H1 (cell line): ENCODE measurements at regions not wholly inside any gene's neighbourhood (a gene's known extent, or its start where the extent isn't known, plus 50 kb on each side); places are given as distances from the start of the nearest gene placed in this dataset.

ENCODE experiments used
- ASH2L ChIP-seq: fragments of 200-600, 300-600 bp; sonication (generic); IDR thresholded peaks from one replicate; pipeline ENCODE4 v1.7.1; 2017; ENCODE audit warnings: low read length
- BRCA1 ChIP-seq: IDR thresholded peaks from 2 replicates; pipeline ENCODE4 v1.6.1; 2012; ENCODE audit warnings: low read depth, low read length, improper control_type of control experiment
- CBX8 ChIP-seq: fragments of 300-800, 300-1000 bp; sonication (generic); IDR thresholded peaks from 2 replicates; pipeline ENCODE4 v1.7.1; 2016; ENCODE audit warnings: low read depth, low read length, borderline replicate concordance
- FOSL1 ChIP-seq: IDR thresholded peaks from 2 replicates; pipeline ENCODE4 v1.6.1; 2011; ENCODE audit warnings: mild to moderate bottlenecking, low read depth, low read length, moderate library complexity; ENCODE audit not compliant: insufficient read depth
- NRF1 ChIP-seq: IDR thresholded peaks from 2 replicates; pipeline ENCODE4 v1.6.1; 2011; ENCODE audit warnings: mild to moderate bottlenecking, low read depth, low read length, improper control_type of control experiment
- RBBP5 ChIP-seq: IDR thresholded peaks from 2 replicates; pipeline ENCODE4 v1.7.1; 2012; ENCODE audit warnings: low read depth, mild to moderate bottlenecking, inconsistent platforms, low read length, moderate library complexity, borderline replicate concordance
- SIRT6 ChIP-seq: IDR thresholded peaks from one replicate; pipeline ENCODE4 v1.7.1; 2012; ENCODE audit warnings: low read length, inconsistent platforms
- TEAD4 ChIP-seq: IDR thresholded peaks from 2 replicates; pipeline ENCODE4 v1.6.1; 2012; ENCODE audit warnings: low read depth, low read length, inconsistent platforms, mixed read lengths
- TF ChIP-seq, protein P1 (sequence below): fragments of 300-600 bp; sonication (generic); IDR thresholded peaks from 2 replicates; pipeline ENCODE4 v1.7.1; 2012; ENCODE audit warnings: low read length, moderate library complexity, mild to moderate bottlenecking, inconsistent platforms; ENCODE audit not compliant: insufficient replicate concordance

- TF ChIP-seq, protein P1, sequence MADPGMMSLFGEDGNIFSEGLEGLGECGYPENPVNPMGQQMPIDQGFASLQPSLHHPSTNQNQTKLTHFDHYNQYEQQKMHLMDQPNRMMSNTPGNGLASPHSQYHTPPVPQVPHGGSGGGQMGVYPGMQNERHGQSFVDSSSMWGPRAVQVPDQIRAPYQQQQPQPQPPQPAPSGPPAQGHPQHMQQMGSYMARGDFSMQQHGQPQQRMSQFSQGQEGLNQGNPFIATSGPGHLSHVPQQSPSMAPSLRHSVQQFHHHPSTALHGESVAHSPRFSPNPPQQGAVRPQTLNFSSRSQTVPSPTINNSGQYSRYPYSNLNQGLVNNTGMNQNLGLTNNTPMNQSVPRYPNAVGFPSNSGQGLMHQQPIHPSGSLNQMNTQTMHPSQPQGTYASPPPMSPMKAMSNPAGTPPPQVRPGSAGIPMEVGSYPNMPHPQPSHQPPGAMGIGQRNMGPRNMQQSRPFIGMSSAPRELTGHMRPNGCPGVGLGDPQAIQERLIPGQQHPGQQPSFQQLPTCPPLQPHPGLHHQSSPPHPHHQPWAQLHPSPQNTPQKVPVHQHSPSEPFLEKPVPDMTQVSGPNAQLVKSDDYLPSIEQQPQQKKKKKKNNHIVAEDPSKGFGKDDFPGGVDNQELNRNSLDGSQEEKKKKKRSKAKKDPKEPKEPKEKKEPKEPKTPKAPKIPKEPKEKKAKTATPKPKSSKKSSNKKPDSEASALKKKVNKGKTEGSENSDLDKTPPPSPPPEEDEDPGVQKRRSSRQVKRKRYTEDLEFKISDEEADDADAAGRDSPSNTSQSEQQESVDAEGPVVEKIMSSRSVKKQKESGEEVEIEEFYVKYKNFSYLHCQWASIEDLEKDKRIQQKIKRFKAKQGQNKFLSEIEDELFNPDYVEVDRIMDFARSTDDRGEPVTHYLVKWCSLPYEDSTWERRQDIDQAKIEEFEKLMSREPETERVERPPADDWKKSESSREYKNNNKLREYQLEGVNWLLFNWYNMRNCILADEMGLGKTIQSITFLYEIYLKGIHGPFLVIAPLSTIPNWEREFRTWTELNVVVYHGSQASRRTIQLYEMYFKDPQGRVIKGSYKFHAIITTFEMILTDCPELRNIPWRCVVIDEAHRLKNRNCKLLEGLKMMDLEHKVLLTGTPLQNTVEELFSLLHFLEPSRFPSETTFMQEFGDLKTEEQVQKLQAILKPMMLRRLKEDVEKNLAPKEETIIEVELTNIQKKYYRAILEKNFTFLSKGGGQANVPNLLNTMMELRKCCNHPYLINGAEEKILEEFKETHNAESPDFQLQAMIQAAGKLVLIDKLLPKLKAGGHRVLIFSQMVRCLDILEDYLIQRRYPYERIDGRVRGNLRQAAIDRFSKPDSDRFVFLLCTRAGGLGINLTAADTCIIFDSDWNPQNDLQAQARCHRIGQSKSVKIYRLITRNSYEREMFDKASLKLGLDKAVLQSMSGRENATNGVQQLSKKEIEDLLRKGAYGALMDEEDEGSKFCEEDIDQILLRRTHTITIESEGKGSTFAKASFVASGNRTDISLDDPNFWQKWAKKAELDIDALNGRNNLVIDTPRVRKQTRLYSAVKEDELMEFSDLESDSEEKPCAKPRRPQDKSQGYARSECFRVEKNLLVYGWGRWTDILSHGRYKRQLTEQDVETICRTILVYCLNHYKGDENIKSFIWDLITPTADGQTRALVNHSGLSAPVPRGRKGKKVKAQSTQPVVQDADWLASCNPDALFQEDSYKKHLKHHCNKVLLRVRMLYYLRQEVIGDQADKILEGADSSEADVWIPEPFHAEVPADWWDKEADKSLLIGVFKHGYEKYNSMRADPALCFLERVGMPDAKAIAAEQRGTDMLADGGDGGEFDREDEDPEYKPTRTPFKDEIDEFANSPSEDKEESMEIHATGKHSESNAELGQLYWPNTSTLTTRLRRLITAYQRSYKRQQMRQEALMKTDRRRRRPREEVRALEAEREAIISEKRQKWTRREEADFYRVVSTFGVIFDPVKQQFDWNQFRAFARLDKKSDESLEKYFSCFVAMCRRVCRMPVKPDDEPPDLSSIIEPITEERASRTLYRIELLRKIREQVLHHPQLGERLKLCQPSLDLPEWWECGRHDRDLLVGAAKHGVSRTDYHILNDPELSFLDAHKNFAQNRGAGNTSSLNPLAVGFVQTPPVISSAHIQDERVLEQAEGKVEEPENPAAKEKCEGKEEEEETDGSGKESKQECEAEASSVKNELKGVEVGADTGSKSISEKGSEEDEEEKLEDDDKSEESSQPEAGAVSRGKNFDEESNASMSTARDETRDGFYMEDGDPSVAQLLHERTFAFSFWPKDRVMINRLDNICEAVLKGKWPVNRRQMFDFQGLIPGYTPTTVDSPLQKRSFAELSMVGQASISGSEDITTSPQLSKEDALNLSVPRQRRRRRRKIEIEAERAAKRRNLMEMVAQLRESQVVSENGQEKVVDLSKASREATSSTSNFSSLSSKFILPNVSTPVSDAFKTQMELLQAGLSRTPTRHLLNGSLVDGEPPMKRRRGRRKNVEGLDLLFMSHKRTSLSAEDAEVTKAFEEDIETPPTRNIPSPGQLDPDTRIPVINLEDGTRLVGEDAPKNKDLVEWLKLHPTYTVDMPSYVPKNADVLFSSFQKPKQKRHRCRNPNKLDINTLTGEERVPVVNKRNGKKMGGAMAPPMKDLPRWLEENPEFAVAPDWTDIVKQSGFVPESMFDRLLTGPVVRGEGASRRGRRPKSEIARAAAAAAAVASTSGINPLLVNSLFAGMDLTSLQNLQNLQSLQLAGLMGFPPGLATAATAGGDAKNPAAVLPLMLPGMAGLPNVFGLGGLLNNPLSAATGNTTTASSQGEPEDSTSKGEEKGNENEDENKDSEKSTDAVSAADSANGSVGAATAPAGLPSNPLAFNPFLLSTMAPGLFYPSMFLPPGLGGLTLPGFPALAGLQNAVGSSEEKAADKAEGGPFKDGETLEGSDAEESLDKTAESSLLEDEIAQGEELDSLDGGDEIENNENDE, result no peak
- TF ChIP-seq SIRT6 (no peak), NRF1 (no peak), FOSL1 (no peak), CBX8 (no peak), BRCA1 (no peak), TEAD4 (no peak), RBBP5 (no peak), ASH2L (no peak)
- TF ChIP-seq, all 59 proteins: peak for 0
These were observed 1107.8 kb upstream of the SEMA6A start (continued) for GRCh38 chr5:117682416-117682815.
